CD4-positive, alpha-beta T cell (primary cell): ENCODE measurements at regions not wholly inside any gene's neighbourhood (a gene's known extent, or its start where the extent isn't known, plus 50 kb on each side); places are given as distances from the start of the nearest gene placed in this dataset.
"Not testable (repeated sequence)": the region's sequence is repeated elsewhere in the genome, so short reads cannot be mapped to it uniquely, and the experiment has no call there.

ENCODE experiments used
- ATAC-seq: fragments of 200-7000 bp; cut with Tn5 transposase; one replicate; pipeline ENCODE4 v1.10.0; 2022; ENCODE audit warnings: mild to moderate bottlenecking; ENCODE audit not compliant: poor library complexity
- CTCF ChIA-PET: fragments of 350-600 bp; sonication (Branson Sonifier 250); formaldehyde crosslinking; loops from one replicate; lab custom pipeline; 2021; ENCODE audit warnings: antibody characterized with exemption, inconsistent platforms; lab: Charles Lee
- POLR2A ChIA-PET: fragments of 350-600 bp; sonication (Branson Sonifier 250); formaldehyde crosslinking; loops from one replicate; lab custom pipeline; 2021; ENCODE audit warnings: antibody characterized with exemption, inconsistent platforms; lab: Charles Lee
- DNase-seq, 14 experiments: peaks; one replicate each; pipeline ENCODE4 v3.0.0-alpha.2; 2013 to 2020; ENCODE audit warnings: mixed read lengths in 2 of 14
- H3K27ac ChIP-seq, 2 donors: one replicate each; pipeline versions ENCODE4 v1.5.1 to v1.7.0; 2013; ENCODE audit warnings: low read length in 2 of 2, low read depth in 1 of 2, mild to moderate bottlenecking in 1 of 2
- H3K27me3 ChIP-seq, 2 experiments: 1 replicate in 1 of 2; 2 replicates in 1 of 2; pipeline versions ENCODE4 v1.6.1 to v1.7.0; 2013; ENCODE audit warnings: low read length in 2 of 2, control low read depth in 1 of 2, mild to moderate bottlenecking in 1 of 2, moderate library complexity in 1 of 2; ENCODE audit not compliant: insufficient read depth in 2 of 2, control insufficient read depth in 1 of 2
- H3K36me3 ChIP-seq: one replicate; pipeline ENCODE4 v1.6.1; 2013; ENCODE audit warnings: low read length, control low read depth; ENCODE audit not compliant: insufficient read depth
- H3K4me1 ChIP-seq: one replicate; pipeline ENCODE4 v1.6.1; 2013; ENCODE audit warnings: low read length, control low read depth; ENCODE audit not compliant: insufficient read depth
- H3K4me3 ChIP-seq: one replicate; pipeline ENCODE4 v1.5.1; 2013; ENCODE audit warnings: mild to moderate bottlenecking, low read length, moderate library complexity
- H3K9me3 ChIP-seq, 2 experiments: 1 replicate in 1 of 2; 2 replicates in 1 of 2; pipeline versions ENCODE4 v1.6.1 to v1.7.0; 2013; ENCODE audit warnings: low read length in 2 of 2, mild to moderate bottlenecking in 2 of 2, control low read depth in 1 of 2, moderate library complexity in 1 of 2; ENCODE audit not compliant: control insufficient read depth in 1 of 2, insufficient read depth in 1 of 2
- H3K27ac Mint-ChIP-seq: one replicate; pipeline ENCODE4 v1.8.0; 2020; ENCODE audit warnings: mixed read lengths
- H3K27me3 Mint-ChIP-seq: one replicate; pipeline ENCODE4 v1.8.0; 2021; ENCODE audit warnings: mixed read lengths
- H3K36me3 Mint-ChIP-seq: one replicate; pipeline ENCODE4 v1.8.0; 2021; ENCODE audit warnings: low read depth, mixed read lengths
- H3K4me1 Mint-ChIP-seq: one replicate; pipeline ENCODE4 v1.8.0; 2021; ENCODE audit warnings: low read depth, mixed read lengths
- H3K4me3 Mint-ChIP-seq: one replicate; pipeline ENCODE4 v1.8.0; 2020; ENCODE audit warnings: mild to moderate bottlenecking, mixed read lengths
- H3K9me3 Mint-ChIP-seq: one replicate; pipeline ENCODE4 v1.8.0; 2020; ENCODE audit warnings: mixed read lengths
- CTCF ChIP-seq: fragments of 200-600 bp; IDR thresholded peaks from one replicate; pipeline ENCODE4 v1.8.0; 2022; ENCODE audit warnings: antibody characterized with exemption, mild to moderate bottlenecking
- intact Hi-C, 2 experiments: fragments of 100-400 bp; cut with DNase I in 1 of 2; cut with micrococcal nuclease in 1 of 2; formaldehyde crosslinking; loops; one replicate each; pipeline versions ENCODE4 v1.15.1 to v1.9.0; 2023 to 2025; cut with DNase I, micrococcal nuclease

GRCh38 chr6:40135491-40136072 is 201.3 kb upstream of the MOCS1 start:
- no peaks in the 10 kb centered on the region for H3K27me3 Mint-ChIP-seq
- no peak overlapping the region for H3K4me3 Mint-ChIP-seq
- no peak for TF ChIP-seq CTCF
- intact Hi-C loops, result no loop called here
- H3K36me3 Mint-ChIP-seq, result no peaks in the 10 kb centered on the region
- POLR2A ChIA-PET, result no interaction called here
- Histone ChIP-seq H3K27ac (no peak overlapping the region), H3K4me1 (no peaks in the 10 kb centered on the region), H3K27me3 (no peaks in the 10 kb centered on the region), H3K36me3 (no peaks in the 10 kb centered on the region), H3K4me3 (no peak overlapping the region), H3K9me3 (no peaks in the 10 kb centered on the region)
- no peak overlapping the region for H3K27ac Mint-ChIP-seq
- ATAC-seq, result no peak
- CTCF ChIA-PET, result no interaction called here
- H3K9me3 Mint-ChIP-seq, result no peaks in the 10 kb centered on the region
- H3K4me1 Mint-ChIP-seq, result no peaks in the 10 kb centered on the region
- DNase-seq, result no peak

- H3K27me3 Mint-ChIP-seq, POLR2A ChIA-PET, H3K9me3 ChIP-seq, H3K9me3 Mint-ChIP-seq, H3K36me3 ChIP-seq, H3K4me3 ChIP-seq, H3K4me1 Mint-ChIP-seq, ATAC-seq, H3K27me3 ChIP-seq, H3K36me3 Mint-ChIP-seq, DNase-seq, H3K4me3 Mint-ChIP-seq, H3K27ac ChIP-seq, H3K27ac Mint-ChIP-seq, H3K4me1 ChIP-seq, intact Hi-C loops, CTCF ChIA-PET: not testable (repeated sequence)
Measured at GRCh38 chr6:40133981-40134380, 199.7 kb upstream of the MOCS1 start.

DNA sequence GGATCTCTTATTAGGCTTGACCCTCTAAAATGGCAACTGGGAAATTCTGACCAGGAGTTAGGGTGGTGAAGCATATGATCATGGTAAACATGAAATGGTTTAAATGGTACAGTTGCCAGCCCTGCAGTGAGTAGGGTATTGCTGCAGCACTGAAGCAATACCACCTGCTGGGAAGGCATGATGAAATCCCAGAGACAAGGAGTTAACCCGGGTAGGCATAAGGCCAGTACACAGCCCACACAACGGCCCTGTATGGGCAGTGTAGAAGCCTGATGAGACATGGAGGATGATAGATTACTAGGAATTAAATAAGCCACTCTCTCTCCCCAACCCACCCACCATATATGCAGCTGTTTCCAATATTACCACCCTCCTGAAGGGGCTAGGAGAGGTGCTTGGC is 197.4 kb upstream of the MOCS1 start:
- intact Hi-C loops, result no loop called here
- ATAC-seq, result no peak
- Histone ChIP-seq H3K9me3 (no peaks in the 10 kb centered on the region), H3K4me3 (no peak overlapping the region), H3K4me1 (no peaks in the 10 kb centered on the region), H3K36me3 (no peaks in the 10 kb centered on the region), H3K27me3 (no peaks in the 10 kb centered on the region), H3K27ac (no peak overlapping the region)
- Mint-ChIP-seq H3K27me3 (no peaks in the 10 kb centered on the region), H3K4me1 (no peaks in the 10 kb centered on the region), H3K36me3 (no peaks in the 10 kb centered on the region), H3K9me3 (no peaks in the 10 kb centered on the region), H3K4me3 (no peak overlapping the region), H3K27ac (no peak overlapping the region)
- no peak for TF ChIP-seq CTCF
- DNase-seq, result no peak
- CTCF ChIA-PET, result no interaction called here
- POLR2A ChIA-PET, result no interaction called here

DNA sequence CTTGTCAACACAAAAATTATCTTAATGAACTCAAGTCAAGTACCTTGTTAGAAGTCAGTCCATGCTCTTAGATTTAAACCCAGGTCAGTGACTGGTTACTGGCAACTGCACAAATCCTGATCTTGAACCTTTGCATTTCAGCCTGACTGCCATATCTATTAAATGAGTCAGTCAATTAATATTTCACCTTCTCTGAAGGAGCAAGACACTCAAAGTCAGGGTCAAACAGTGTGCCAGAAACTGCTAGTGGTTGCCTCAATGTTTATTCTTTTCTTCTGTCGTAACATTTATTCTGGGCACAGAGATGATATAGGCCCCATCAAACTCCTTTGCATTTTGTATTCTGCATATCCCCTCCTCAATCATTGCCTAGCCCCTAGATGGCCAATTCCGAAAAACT is 193.9 kb upstream of the MOCS1 start:
- H3K9me3 ChIP-seq, result no peaks in the 10 kb centered on the region
- H3K27ac ChIP-seq, result no peak overlapping the region
- Mint-ChIP-seq H3K27ac (no peak overlapping the region), H3K27me3 (no peaks in the 10 kb centered on the region), H3K4me1 (no peaks in the 10 kb centered on the region), H3K36me3 (no peaks in the 10 kb centered on the region), H3K9me3 (no peaks in the 10 kb centered on the region), H3K4me3 (no peak overlapping the region)
- H3K36me3 ChIP-seq, result no peaks in the 10 kb centered on the region
- CTCF ChIA-PET, result no interaction called here
- no peaks in the 10 kb centered on the region for H3K4me1 ChIP-seq
- intact Hi-C loops, result no loop called here
- H3K27me3 ChIP-seq, result no peaks in the 10 kb centered on the region
- POLR2A ChIA-PET, result no interaction called here
- ATAC-seq, result no peak
- DNase-seq, result no peak
- no peak for TF ChIP-seq CTCF
- H3K4me3 ChIP-seq, result no peak overlapping the region
